Stimulated activated naive CD8-positive, alpha-beta T cell treated with anti-CD3 and anti-CD28 coated beads, Interleukin-15, Interleukin-2, amounts not matched to agents 100 U/mL and 50 U/mL, for 24 hours (primary cell): ENCODE measurements at regions not wholly inside any gene's neighbourhood (a gene's known extent, or its start where the extent isn't known, plus 50 kb on each side); places are given as distances from the start of the nearest gene placed in this dataset.
"Not testable (repeated sequence)": the region's sequence is repeated elsewhere in the genome, so short reads cannot be mapped to it uniquely, and the experiment has no call there.

Experiments used
- ATAC-seq: fragments of 150-1000 bp; cut with Tn5 transposase; one replicate; pipeline ENCODE4 v1.10.0; 2021
- DNase-seq: peaks from one replicate; pipeline ENCODE4 v3.0.0; 2021

DNA sequence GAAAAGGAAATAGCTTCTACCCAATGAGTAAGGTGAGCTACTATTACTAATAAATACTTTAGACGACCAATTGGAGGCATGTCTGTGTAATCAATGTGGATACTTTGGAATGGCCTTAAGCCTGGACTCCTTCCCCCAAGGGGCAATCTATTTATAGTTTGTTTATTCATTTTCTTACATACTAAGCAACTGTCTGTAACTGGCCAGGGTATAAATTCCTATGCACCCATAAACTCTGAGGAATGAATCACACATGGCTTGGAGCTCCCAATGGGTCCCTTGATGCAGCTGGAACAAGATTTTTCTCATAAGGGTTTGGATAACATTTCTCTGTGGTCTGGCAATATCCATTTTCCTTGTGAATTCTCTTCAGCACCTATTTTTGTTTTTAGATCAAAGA lies 506.8 kb downstream of the EDEM1 start:
- ATAC-seq = no peak
- DNase-seq = no peak

GRCh38 chr3:5698851-5699250 lies 511.3 kb downstream of the EDEM1 start:
- no peak for ATAC-seq
- DNase-seq = no peak

- DNase-seq = no peak
- ATAC-seq = no peak
Measured at GRCh38 chr3:5699313-5699712, 511.8 kb downstream of the EDEM1 start.

DNA sequence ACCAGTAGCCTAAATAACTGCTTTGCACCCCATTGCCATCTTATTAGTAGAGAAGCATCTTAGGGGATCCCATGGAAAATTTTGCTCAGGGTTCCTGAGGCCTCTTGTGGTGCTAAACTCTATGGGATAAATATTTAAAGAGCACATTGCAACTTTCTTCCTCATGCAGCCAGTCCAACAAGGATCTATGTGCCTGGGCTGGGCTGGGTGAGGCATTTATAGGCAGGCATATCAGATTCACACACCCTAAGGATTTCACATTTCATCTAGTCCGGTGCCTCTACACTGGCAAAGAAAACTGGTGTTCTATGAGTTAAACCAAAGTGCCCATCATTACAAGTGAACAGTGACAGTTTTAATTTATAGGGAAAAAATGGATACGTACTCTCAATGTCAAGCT lies 512.3 kb downstream of the EDEM1 start:
- no peak for DNase-seq
- no peak for ATAC-seq

DNA sequence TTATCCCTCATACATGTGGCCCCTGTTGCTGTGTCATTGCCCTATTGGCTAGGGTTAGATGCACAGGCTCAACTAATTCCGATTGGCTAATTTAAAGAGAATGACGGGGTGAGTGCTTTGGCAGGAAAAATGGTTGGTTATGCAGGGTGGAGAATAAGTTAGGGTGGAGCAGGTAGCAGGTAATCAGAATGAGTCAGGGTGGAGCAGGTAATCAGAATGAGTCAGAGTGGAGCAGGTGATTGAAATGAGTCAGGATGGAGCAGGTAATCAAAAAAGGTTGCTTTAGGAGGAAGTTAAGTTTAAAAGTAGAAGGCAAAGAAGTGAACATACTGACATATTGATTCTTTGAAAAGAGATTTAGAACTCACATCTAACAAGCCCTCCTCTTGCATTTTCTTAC lies 513.5 kb downstream of the EDEM1 start:
- not testable (repeated sequence) for DNase-seq, ATAC-seq

DNA sequence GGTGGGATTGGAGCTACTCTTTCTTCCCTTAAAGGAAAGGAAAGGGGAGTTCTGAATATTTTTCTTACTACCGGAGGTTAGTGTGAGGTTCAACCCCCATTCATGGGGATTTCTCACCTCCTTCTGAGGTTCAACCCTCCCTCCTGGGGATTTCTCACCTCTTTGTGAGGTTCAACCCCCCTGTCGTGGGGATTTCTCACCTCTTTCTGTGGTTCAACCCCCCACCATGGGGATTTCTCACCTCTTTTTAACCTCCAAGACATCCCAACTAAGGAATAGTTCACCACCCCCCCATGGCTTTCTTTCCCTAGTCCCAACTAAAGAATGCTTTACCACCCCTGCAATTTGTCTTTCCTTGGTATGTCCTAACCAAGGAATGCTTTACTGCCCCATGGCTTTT lies 520.3 kb downstream of the EDEM1 start:
- DNase-seq (no peak), ATAC-seq (no peak)

DNA sequence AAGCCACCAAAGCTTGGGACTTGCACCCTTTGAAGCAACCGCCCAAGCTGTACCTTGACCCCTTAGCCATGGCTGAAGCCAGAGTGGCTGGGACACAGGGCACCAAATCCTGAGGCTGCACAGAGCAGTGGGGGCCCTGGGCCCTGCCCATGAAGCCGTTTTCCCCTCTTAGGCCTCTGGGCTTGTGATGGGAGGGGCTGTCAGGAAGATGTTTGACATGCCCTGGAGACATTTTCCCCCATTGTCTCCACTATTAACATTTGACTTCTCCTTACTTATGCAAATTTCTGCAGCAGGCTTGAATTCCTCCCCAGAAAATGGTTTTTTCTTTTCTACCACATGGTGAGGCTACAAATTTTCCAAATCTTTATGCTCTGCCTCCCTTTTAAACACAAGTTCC lies 522.2 kb downstream of the EDEM1 start:
- ATAC-seq = no peak
- no peak for DNase-seq

GRCh38 chr3:5710718-5711117 lies 523.2 kb downstream of the EDEM1 start:
- DNase-seq (no peak), ATAC-seq (no peak)

DNA sequence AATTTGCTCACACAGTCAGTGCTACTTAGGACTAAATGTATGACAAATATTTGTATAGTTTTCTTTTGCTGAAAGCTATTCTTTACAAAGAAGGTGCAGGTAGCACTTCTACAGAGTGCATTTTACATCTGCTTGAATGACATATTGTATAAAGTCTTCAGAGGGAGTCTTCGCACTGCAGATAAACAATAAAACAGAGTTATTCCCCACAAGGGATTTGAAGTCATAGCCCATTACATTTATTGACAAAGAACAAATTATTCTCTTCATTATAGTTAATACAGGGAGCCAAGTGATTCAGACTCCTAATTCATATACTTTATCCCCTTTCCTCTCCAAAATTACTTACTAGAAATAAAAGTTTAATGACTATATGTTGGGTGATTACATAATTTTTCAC lies 529.7 kb downstream of the EDEM1 start:
- ATAC-seq (no peak), DNase-seq (no peak)

DNA sequence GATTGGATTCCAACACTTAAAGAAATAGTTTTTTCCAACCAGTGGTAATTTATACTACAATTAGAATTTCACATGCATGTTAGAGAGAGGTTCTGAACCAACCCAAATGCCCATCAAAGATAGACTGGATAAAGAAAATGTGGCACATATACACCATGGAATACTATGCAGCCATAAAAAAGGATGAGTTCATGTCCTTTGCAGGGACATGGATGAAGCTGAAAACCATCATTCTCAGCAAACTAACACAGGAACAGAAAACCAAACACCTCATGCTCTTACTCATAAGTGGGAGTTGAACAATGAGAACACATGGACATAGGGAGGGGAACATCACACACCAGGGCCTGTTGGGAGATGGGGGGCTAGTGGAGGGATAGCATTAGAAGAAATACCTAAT lies 532.2 kb downstream of the EDEM1 start:
- not testable (repeated sequence) for ATAC-seq, DNase-seq

- ATAC-seq = no peak
- no peak for DNase-seq
Measured at GRCh38 chr3:5725801-5726200, 538.3 kb downstream of the EDEM1 start.

DNA sequence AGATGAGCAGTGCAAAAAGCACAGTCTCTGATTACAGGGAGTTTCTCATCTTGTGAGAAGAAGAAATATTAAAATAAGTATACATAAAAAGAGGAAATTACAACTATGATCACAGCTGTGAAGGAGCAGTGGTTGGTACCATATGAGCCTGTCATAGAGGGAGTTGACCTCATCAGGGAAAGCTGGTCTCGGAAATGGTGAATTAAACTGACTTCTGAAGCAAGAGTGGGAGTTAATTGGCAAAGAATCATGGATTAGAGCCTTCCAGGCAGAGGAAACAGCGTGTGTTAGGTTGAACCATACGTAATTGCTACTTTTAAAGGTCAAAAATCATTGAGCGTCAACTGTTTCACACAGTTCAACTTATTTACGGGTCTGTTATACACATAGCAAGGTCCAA lies 539.1 kb downstream of the EDEM1 start:
- DNase-seq = no peak
- ATAC-seq = no peak

- ATAC-seq (no peak), DNase-seq (no peak)
Measured at GRCh38 chr3:5727743-5728484, 540.4 kb downstream of the EDEM1 start.

- DNase-seq (no peak), ATAC-seq (no peak)
Measured at GRCh38 chr3:5729852-5730251, 542.3 kb downstream of the EDEM1 start.

DNA sequence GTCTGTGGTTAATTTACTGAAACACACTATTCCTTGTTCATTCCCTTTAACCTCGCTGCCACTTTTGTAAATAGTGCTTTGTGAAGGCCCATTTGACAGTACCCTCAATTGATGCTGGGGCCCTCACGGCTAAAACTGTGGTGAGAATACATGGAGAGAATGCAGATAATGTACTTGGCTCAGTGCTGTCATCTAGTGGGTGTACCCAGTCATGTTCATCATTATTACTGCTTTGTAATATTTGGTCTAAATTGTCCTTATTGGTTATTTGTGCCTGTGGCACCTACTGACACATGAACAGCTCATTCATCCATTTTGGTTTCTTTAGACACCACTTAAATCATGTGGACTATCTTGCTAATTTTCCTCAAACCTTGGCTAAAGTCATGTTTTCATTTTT lies 543.6 kb downstream of the EDEM1 start:
- DNase-seq (no peak), ATAC-seq (no peak)

- ATAC-seq = no peak
- no peak for DNase-seq
Measured at GRCh38 chr3:5732081-5732480, 544.6 kb downstream of the EDEM1 start.

DNA sequence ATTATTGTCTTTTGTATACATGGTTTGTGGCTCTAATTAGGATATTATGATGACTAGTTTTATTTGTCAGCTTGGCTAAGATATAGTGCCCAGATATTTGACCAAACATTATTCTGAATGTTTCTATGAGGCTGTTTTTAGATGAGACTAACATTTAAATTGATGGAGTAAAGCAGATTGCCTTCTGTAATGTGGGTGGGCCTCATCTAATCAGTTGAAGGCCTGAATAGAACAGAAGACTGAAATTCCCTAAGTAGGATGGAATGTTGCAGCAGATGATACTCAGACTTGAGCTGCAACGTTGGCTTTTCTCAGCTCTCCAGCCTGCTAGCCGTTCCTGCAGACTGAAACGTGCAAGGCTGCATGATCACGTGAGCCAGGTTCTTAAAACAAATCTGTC lies 546.5 kb downstream of the EDEM1 start:
- ATAC-seq (no peak), DNase-seq (no peak)

DNA sequence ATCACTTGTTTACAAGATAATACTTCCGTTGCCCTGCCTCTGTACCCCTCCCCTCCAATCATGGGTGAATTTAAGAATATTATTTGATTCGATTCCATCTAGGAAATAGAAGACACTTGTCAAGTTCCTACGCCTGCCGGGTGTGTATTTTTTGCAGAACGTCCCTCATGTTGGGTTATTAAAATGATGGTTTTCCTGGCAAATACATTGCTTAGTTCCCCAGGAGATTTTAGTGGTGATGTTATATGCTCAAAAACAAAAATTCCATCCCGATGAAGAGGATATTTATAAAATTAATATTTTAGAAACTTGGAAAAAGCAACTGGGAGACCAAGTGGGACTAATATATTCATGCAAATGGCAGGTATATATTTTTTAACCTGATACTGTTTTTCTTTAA lies 548.4 kb downstream of the EDEM1 start:
- ATAC-seq (no peak), DNase-seq (no peak)

GRCh38 chr3:5739299-5739935 lies 551.9 kb downstream of the EDEM1 start:
- ATAC-seq = no peak
- no peak for DNase-seq

DNA sequence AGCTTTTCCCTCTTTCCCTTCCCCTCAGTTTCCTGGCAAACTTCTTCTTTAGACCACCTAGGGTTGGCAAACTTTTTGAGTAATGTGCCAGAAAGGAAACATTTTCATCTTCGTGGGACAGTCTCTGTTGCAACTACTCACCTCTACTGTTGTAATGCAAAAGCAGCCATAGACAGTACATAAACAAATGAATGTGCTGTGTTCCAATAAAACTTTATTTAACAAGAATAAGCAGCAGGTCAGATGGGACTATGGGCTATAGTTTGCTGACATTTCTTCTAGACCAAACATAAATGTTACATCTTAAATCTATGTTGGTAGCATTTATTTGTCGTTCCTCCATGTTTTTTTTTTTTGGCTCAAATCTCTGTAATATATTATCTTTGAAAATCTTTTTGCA lies 552.4 kb downstream of the EDEM1 start:
- ATAC-seq (no peak), DNase-seq (no peak)

DNA sequence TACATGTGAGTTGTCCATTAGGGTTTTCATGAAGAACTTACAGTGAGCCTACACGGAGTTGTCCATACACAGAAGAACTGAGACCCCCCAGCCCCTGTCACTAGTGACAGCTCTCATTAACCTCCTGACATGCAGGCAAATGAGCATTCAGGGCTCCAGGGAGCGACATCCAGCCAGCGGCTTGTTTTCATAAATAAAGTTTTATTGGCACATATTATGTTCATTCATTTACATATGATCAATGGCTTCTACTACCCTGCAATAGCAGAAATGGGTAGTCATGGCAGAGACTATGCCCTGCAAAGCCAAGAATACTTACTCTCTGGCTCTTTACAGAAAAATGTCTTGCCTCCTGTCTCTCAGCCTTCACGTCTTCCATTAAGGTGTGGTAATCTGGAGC lies 553.5 kb downstream of the EDEM1 start:
- no peak for DNase-seq

DNA sequence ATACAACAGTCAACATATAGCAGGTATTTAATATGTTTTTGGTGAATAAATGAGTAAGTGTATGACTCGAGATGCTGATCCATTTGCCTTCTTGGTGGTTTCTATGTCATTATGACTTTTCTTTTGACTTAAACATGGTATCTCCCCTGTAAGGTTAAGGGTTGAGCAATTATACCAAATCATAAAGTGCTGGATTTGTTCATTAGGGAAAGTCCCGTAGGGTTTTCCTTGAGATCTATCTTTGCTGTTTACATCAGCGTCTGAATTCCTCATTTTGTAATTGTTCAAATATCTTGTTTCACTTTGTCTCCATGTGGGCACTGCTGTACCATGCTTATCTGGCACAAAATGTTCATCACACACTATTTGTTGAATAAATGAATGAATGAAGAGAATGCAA lies 562.6 kb downstream of the EDEM1 start:
- DNase-seq (no peak), ATAC-seq (no peak)

More for the DNA sequence above, 553.5 kb downstream of the EDEM1 start:
- ATAC-seq = no peak

DNA sequence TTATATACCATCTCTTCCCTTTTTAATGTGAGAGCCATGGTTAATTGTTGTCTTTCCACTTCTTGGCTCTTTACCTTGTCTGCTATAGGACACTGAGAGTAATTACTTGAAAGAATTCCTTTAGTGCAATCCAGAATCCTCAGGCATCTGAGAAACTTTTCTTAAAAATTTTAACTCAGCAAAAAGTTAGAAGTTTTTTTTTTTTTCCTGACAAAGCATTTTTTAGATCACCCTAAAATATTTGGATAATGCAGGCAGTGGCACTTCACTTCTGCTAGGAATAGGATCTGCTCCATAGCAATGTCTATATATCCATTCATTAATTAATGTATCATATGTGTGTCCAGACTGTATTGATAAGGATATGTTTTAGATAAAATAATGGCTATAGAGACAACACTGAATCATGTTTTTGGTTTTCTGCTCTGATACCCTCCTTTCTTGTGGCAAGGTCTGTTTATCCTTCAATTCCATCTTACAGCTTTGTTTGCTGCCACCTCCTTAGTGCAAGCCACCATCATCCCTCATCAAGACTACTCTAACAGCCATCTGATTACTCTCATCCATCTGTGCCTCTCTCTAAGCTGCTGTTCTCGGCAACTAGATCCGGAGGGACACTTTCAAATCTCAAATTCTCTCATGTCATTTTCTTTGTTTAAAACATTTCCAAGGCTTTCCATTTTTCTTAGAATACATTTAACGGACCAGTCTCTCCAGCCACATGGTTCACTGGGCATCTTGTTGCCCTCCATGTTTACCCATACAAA lies 563.5 kb downstream of the EDEM1 start:
- no peak for ATAC-seq
- no peak for DNase-seq
